ENCODE measurements at regions not wholly inside any gene's neighbourhood (a gene's known extent, or its start where the extent isn't known, plus 50 kb on each side); places are given as distances from the start of the nearest gene placed in this dataset.

- DNase-seq: no peak
These were observed 69.3 kb upstream of the RUNX3 start for GRCh38 chr1:24999426-24999825.

GRCh38 chr1:24998563-24999245 is 68.6 kb upstream of the RUNX3 start:
- DNase-seq: no peak

- no peak for DNase-seq
These were observed 67.2 kb upstream of the RUNX3 start for GRCh38 chr1:24996983-24997893.

DNA sequence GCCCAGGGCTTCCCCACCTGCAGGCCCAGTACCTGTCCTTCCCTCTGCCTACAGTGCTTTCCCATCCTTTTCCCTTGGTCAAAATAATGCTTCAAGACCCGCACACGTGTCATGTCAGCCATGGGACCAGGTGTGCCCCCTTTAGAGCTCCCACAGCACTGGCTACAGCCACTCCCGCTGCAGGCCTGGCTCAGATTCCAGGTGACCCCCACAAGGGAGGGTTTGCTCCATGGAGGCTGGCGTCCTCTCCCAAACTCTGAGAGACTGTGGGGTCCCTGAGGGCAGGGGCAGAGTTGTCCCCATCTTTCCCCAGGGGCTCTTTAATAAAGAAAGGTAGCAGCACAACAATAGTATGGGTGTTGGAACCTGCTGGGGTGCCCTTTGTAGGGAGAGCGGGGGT is 66.4 kb upstream of the RUNX3 start:
- DNase-seq: no peak

- no peak for DNase-seq
These were observed 65.6 kb upstream of the RUNX3 start for GRCh38 chr1:24995661-24996060.

DNA sequence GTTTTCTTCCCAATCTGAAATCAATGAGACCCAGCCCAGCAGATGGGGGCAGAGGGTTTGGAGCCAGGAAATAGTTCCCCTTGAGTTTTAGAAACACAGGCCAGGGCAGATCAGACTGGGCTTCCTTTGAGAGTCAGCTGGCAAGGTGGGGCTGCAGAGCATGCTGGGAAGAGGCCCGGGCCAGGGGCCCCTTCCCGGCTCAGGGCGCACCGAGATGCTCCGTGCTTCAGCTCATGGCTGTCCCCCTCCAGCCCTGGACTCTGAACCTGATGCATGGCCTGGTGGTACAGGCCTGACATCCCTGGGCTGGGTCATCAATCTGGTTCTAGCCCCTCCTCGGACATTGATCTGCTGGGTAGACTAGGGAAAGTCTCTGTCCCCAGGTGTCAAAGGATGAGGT is 65.1 kb upstream of the RUNX3 start:
- DNase-seq: no peak

- no peak for DNase-seq
These were observed 64.0 kb upstream of the RUNX3 start for GRCh38 chr1:24993871-24994580.

GRCh38 chr1:24992761-24993211 is 62.7 kb upstream of the RUNX3 start:
- no peak for DNase-seq

DNA sequence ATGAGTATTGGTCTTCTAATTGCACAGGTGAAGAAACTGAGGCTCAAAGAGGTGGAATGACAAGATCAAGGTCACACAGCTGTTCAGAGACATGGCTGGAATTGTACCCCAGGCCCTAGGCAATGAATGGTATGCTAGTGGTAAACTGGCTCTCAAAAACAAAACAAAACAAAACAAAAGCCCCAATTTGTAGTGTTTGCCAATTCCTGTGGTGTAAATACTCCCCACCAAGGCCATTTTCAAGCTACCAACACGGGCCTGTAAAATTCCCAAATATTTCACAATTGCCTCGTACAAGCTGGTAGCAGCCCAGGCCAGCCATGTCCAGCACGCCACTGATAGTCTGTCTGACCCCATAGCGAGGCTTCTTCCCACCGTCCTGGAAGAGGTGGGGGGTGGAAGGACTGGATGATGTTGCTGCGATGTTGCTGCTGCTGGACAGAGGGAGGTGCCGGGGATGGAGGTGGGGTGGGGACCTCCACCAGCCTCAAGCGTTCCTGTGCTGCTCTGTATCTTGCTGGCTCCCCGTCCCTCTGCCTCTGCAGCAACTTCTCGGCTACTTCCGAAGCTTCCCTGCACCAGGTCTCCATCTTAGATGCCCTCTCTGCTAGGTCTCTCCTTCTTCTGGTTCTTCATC is 62.2 kb upstream of the RUNX3 start:
- no peak for DNase-seq

DNA sequence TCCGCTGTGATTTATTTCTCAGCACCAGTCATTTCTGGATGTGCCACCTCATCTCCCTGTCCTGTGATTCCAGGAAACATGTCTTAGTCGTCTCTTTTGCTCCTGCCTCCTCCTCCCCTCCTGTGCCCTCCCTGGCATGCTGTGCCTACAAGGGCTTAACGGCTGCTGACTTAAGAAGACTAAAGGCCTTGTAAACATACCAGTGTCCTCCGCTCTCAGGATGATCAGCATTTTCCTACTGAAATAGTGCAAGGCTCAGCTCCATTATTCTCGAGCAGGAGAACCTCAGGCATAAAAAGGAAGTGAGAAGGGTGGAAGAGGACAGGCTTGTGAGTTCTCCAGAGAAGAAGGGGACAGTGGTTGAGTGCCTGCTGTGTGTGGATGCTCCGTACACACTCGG is 61.6 kb upstream of the RUNX3 start:
- peak; percentile 11 for DNase-seq

GRCh38 chr1:24990779-24991641 is 60.9 kb upstream of the RUNX3 start:
- no peak for DNase-seq

DNA sequence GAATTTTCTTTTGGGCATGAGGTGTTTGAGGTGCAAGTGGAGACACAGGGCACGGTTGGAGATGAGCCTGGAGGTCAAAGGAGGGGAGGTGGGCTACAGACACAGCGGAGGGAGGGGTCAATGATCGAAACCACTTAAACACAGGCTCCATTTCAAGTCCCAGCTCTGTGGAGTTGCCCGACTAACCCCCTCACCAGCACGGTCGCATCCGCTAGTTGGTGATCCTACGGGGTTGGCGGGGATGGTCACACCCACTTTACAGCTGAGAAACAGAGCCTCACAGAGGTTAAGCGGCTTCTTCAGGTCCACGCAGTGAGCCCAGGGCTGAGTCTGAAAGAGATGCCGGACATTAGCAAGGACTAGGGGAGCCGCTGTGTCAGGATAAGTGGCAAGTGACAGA is 60.1 kb upstream of the RUNX3 start:
- DNase-seq: no peak

DNA sequence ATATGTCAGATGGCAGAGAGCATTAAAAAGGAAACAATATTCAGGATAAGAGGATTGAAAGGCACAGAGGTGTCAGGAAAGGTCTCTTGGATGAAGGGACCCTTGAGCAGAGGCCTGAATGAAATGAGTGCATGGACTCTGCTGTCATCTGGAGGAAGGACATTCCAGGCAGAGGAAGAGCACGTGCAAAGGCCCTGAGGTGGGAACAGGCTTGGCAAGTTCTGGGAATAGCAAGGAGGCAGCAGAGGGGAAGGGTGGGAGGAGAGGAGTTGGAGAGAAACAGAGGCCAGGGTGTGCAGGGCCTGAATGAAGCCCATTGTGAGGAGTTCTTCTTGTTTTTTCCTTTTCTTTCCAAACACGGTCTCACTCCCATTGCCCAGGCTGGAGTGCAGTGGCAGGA is 59.0 kb upstream of the RUNX3 start:
- DNase-seq: no peak

- DNase-seq: no peak
These were observed 58.5 kb upstream of the RUNX3 start for GRCh38 chr1:24988558-24988912.

- DNase-seq: no peak
These were observed 57.9 kb upstream of the RUNX3 start for GRCh38 chr1:24987875-24988557.

DNA sequence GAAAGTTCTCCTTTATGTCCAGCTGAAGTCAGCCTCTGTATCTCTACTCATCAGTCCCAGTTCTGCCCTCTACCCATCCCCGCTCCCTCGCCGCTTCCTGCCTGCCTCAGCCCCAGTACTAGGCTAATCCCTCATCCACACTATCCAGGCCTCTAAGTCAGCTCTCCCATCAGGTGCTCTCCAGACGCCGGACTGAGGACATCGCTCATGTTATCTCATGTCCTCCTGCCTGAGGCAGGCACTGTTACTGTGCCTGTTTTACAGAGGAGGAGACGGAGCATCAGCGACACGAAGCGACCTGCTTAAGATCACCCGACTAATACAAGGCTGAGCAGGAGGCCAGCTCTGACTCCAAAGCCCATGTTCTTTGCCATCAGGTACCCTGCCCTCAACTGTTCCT is 57.3 kb upstream of the RUNX3 start:
- no peak for DNase-seq

DNA sequence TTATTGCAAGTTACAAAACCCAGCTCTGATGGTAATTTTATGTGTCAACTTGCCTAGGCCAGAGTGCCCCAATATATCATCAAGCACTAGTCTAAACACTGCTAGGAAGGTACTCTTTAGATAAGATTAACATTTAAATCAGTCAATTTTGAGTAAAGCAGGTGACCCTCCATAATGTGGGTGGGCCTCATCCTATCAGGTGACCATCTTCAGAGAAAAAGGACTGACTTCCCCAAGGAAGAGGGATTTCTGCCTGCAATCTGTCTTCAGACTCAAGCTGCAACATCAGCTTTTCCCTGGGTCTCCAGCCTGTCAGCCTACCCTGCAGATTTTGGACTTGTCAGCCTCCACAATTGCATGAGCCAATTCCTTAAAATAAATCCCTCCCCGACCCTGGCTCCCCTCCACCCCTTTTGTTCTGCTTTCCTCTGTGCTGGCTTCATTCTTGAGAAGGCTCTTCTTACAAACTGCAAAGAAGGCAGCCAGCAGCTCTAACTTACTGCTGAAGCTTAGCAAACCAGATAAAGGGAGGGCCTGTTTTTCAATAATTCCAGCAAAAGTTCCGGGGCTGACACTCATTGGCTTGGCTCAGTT is 56.4 kb upstream of the RUNX3 start:
- no peak for DNase-seq

DNA sequence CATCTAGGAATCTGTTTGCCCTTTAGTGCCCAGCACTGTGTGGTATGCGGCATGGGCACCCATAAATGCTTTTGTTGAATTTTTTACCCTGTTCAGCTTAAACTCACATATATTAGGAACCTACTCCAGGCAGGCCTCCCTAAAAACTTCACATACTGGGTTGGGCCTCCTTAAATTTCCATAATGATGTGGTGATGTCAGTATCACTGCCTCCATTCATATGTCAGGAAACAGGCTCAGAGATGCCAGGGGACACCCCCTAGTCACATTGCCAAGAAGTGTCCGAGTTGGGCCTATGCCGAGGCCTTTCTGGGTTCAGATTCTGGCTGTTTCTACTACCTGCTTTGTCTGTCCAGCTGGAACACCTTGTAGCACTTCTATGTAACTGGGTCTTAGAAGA is 55.7 kb upstream of the RUNX3 start:
- DNase-seq: no peak

DNA sequence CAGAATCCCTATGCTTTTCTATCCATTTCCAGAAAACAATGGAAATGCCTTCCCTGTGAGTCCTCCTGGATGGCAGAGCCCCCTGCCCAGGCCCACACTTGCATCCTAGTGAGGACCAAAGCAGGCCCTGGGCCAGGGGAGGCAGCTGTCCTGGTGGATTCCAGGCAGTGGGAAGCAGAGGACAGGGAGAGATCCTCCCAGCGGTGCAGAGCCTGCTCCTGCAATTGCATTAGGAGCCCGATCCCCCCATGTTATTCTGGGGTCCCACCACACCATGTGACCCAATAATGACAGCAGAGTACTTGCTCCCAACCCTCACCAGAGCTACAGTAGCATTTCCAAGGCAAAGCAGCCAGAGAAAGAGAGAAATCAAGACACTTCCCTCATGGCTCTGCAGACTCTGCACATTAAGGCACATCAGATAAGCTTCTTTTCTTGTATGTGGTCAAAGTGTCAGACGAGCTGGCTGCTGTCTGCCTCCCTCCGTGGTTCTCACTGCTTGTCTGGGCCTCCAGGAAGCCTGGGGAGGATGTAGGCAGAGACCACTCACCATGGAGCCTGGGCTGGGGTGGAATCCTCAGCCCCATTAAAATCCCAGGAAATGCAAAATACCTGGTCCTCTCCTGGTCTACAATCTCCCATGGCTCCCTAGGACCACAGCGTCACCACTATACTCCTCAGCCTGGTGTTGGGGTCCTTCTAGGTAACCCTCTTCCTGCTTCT is 54.9 kb upstream of the RUNX3 start:
- DNase-seq: no peak

DNA sequence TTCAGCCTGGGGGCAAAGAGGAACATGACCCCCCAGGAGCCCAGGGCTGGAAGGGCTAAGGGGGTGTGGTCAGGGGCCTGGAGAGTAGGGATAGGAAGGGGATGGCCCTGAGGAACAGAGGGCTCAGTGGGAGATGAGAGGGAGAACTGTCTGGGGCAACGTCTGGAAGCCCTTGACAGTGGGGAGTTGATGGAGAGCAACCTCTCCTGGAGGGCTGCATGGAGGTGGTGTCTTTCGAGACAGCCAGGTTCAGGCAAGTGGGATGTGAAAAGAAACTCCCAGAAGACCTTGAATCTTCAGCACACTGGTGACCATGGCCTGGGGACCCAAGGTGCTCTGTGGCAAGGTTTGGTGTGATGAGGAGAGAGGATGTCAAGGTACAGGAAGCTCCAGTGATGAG is 54.2 kb upstream of the RUNX3 start:
- DNase-seq: no peak
